DND-41 (cell line): ENCODE measurements at regions not wholly inside any gene's neighbourhood (a gene's known extent, or its start where the extent isn't known, plus 50 kb on each side); places are given as distances from the start of the nearest gene placed in this dataset.

Experiments used
- ATAC-seq: fragments of 200-7000 bp; cut with Tn5 transposase; 3 replicates; pipeline ENCODE4 v1.9.1; 2021; ENCODE audit warnings: low read depth; ENCODE audit not compliant: insufficient read depth
- DNase-seq: peaks from one replicate; pipeline ENCODE4 v3.0.0-alpha.2; 2020
- H2AFZ ChIP-seq: 2 replicates; pipeline ENCODE4 v1.6.0; 2012; ENCODE audit warnings: low read depth, low read length
- H3K27ac ChIP-seq: 2 replicates; pipeline ENCODE4 v1.5.1; 2012; ENCODE audit warnings: low read length, inconsistent platforms
- H3K27me3 ChIP-seq: fragments of 200-600 bp; sonication (generic); 2 replicates; pipeline ENCODE4 v1.6.0; 2012; ENCODE audit warnings: low read length, mild to moderate bottlenecking, inconsistent platforms; ENCODE audit not compliant: insufficient read depth, poor library complexity
- H3K36me3 ChIP-seq: 2 replicates; pipeline ENCODE4 v1.5.1; 2012; ENCODE audit warnings: low read length, inconsistent platforms; ENCODE audit not compliant: insufficient read depth
- H3K4me1 ChIP-seq: 2 replicates; pipeline ENCODE4 v1.5.1; 2012; ENCODE audit warnings: mild to moderate bottlenecking, low read length; ENCODE audit not compliant: insufficient read depth
- H3K4me2 ChIP-seq: 2 replicates; pipeline ENCODE4 v1.6.0; 2012; ENCODE audit warnings: mild to moderate bottlenecking, moderate library complexity, low read length, inconsistent platforms; ENCODE audit not compliant: insufficient read depth
- H3K4me3 ChIP-seq, 2 experiments: fragments of 200-600 bp in 1 of 2; shearing (Covaris generic) in 1 of 2; 2 replicates each; pipeline ENCODE4 v1.5.1; 2012 to 2016; ENCODE audit warnings: inconsistent platforms in 2 of 2, low read length in 2 of 2, mild to moderate bottlenecking in 2 of 2, low read depth in 1 of 2, moderate library complexity in 1 of 2
- H3K79me2 ChIP-seq: 2 replicates; pipeline ENCODE4 v1.6.0; 2012; ENCODE audit warnings: low read length, inconsistent platforms; ENCODE audit not compliant: insufficient read depth
- H3K9ac ChIP-seq: 2 replicates; pipeline ENCODE4 v1.6.0; 2012; ENCODE audit warnings: low read depth, mild to moderate bottlenecking, inconsistent platforms, low read length, moderate library complexity
- H3K9me3 ChIP-seq: 2 replicates; pipeline ENCODE4 v1.5.1; 2012; ENCODE audit warnings: low read length, moderate library complexity, mild to moderate bottlenecking, inconsistent platforms; ENCODE audit not compliant: insufficient read depth, severe bottlenecking
- H4K20me1 ChIP-seq: 2 replicates; pipeline ENCODE4 v1.6.0; 2012; ENCODE audit warnings: low read length; ENCODE audit not compliant: insufficient read depth
- EZH2 ChIP-seq: IDR thresholded peaks from 3 replicates; pipeline ENCODE4 v1.6.1; 2012; ENCODE audit warnings: borderline replicate concordance, low read depth, mild to moderate bottlenecking, moderate library complexity, low read length, inconsistent platforms; ENCODE audit not compliant: severe bottlenecking
- TF ChIP-seq, protein P1 (sequence below): IDR thresholded peaks from 2 replicates; pipeline ENCODE4 v1.5.1; 2012; ENCODE audit warnings: borderline replicate concordance, low read length, moderate library complexity, mild to moderate bottlenecking; ENCODE audit not compliant: poor library complexity, severe bottlenecking; ENCODE audit errors: extremely low read depth

DNA sequence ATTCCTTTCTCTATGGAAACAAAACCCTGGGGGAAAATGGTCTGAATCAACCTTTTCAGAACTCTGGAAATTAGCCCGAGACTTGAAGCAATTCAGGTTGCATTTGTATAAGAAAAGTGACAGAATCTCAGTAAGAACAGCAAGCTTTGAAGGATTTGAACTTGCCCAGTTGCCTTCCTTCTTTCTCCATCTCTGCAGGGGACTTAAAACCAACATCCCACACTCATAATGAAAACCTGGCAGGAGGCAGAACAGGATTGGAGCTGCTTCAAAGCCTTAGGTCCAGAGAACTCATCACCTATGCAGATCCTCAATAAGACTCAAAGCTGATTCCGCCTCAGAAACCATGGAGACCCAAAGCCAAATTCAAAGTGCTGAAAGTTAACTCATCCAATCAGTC is 790.5 kb upstream of the ID2 start:
- no peaks in the 10 kb centered on the region for H3K27me3 ChIP-seq
- no peaks in the 10 kb centered on the region for H3K4me1 ChIP-seq
- no peaks in the 10 kb centered on the region for H3K9me3 ChIP-seq
- no peak overlapping the region for H3K4me2 ChIP-seq
- ATAC-seq: peak; percentile 24; the same call in 1 of the 3 replicates
- no peak for DNase-seq
- no peaks in the 10 kb centered on the region for H4K20me1 ChIP-seq
- no peaks in the 10 kb centered on the region for H3K79me2 ChIP-seq
- H3K4me3 ChIP-seq: no peak overlapping the region
- no peak overlapping the region for H3K27ac ChIP-seq
- no peak overlapping the region for H2AFZ ChIP-seq
- no peaks in the 10 kb centered on the region for H3K36me3 ChIP-seq
- no peak overlapping the region for H3K9ac ChIP-seq
- TF ChIP-seq, protein P1, sequence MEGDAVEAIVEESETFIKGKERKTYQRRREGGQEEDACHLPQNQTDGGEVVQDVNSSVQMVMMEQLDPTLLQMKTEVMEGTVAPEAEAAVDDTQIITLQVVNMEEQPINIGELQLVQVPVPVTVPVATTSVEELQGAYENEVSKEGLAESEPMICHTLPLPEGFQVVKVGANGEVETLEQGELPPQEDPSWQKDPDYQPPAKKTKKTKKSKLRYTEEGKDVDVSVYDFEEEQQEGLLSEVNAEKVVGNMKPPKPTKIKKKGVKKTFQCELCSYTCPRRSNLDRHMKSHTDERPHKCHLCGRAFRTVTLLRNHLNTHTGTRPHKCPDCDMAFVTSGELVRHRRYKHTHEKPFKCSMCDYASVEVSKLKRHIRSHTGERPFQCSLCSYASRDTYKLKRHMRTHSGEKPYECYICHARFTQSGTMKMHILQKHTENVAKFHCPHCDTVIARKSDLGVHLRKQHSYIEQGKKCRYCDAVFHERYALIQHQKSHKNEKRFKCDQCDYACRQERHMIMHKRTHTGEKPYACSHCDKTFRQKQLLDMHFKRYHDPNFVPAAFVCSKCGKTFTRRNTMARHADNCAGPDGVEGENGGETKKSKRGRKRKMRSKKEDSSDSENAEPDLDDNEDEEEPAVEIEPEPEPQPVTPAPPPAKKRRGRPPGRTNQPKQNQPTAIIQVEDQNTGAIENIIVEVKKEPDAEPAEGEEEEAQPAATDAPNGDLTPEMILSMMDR: no peak
- no peak for TF ChIP-seq EZH2

DNA sequence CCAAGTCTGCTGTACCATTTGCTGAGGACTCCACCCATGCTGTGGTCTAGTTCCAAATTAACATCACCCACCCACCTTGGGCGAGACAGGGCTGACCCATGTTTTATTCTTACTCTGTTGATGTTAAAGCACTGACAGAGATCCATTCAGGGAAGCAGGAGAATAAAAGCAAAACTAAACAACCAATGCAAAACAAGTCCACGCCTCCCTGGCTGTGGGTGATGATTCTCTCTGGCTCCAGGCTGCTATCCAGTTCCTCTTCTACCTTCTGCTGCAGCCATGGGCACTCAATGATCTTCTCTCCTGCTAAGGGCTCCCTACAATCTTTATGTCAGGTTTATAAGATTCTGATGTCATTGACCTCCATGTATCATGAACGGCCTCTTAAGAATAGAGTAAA is 786.6 kb upstream of the ID2 start:
- Histone ChIP-seq H3K4me3 (no peak overlapping the region), H3K27ac (no peak overlapping the region), H2AFZ (no peak overlapping the region), H3K4me1 (peaks cover 33% of the 10 kb centered on the region), H4K20me1 (no peaks in the 10 kb centered on the region), H3K9me3 (no peaks in the 10 kb centered on the region), H3K27me3 (no peaks in the 10 kb centered on the region), H3K9ac (no peak overlapping the region), H3K4me2 (no peak overlapping the region), H3K79me2 (no peaks in the 10 kb centered on the region), H3K36me3 (no peaks in the 10 kb centered on the region)
- DNase-seq (no peak), ATAC-seq (no peak)
- TF ChIP-seq, protein P1: no peak
- TF ChIP-seq EZH2: no peak

DNA sequence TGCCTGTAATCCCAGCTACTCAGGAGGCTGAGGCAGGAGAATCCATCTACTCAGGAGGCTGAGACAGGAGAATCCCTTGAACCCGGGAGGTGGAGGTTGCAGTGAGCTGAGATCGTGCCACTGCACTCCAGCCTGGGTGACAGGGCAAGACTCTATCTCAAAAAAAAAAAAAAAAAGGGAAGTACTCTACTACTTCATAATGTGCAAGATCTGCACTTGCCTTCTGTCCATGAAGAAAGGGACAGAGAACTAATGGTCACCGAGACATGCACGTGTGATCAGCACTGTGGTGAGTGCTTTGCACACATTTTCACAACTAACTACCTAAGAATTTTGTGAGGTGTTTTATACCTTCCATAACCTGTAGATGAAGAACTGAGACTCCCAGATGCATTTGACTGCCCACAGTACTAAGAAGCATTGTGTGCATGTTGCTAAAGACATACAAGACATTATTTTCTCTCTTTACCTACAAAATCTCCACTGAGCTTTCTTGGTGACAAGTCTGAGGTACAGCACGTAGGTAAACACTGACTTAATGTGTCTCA is 784.8 kb upstream of the ID2 start:
- Histone ChIP-seq H2AFZ (no peak overlapping the region; the same call in 1 of the 2 replicates), H3K36me3 (no peaks in the 10 kb centered on the region), H3K9ac (no peak overlapping the region), H3K4me3 (no peak overlapping the region), H3K27ac (0 out of 2 replicates have a peak overlapping the region, but pooled peaks have one; percentile 8), H4K20me1 (no peaks in the 10 kb centered on the region), H3K9me3 (no peaks in the 10 kb centered on the region), H3K79me2 (no peaks in the 10 kb centered on the region), H3K27me3 (no peaks in the 10 kb centered on the region), H3K4me1 (peaks cover 48% of the 10 kb centered on the region), H3K4me2 (no peak overlapping the region)
- DNase-seq (no peak), ATAC-seq (no peak)
- TF ChIP-seq EZH2: no peak
- TF ChIP-seq, protein P1: no peak

DNA sequence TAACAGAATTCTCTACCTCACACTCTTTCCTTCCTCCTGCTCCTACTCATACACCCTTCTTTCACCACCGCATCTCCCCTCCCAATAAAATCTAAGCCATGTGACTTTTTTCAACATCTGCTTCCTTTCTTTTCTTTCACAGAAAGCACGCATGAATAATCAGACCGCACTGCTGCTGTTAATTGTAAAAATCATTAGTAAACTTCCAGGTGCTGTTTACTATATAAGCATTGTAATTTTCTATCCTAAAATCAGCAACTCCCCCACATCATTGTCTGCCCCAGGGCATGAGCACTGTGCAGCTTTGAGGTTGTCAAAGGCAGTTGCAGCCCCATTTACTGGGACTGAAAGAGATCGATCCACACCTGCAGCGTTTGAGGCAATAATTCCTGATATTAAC is 782.6 kb upstream of the ID2 start:
- H3K27ac ChIP-seq: peak overlapping the region; percentile 79
- no peaks in the 10 kb centered on the region for H3K9me3 ChIP-seq
- no peaks in the 10 kb centered on the region for H3K79me2 ChIP-seq
- ATAC-seq (peak; percentile 55), DNase-seq (peak; percentile 56)
- peak overlapping the region; percentile 50 for H3K4me2 ChIP-seq
- peaks cover 55% of the 10 kb centered on the region for H3K4me1 ChIP-seq
- H3K36me3 ChIP-seq: no peaks in the 10 kb centered on the region
- H4K20me1 ChIP-seq: no peaks in the 10 kb centered on the region
- H2AFZ ChIP-seq: 0 out of 2 replicates have a peak overlapping the region, but pooled peaks have one; percentile 40
- peak overlapping the region in 1 of 2 experiments; percentile 33; a peak in 2 of 4 replicates for H3K4me3 ChIP-seq
- H3K9ac ChIP-seq: peak overlapping the region; percentile 33
- no peaks in the 10 kb centered on the region for H3K27me3 ChIP-seq
- TF ChIP-seq EZH2: no peak
- TF ChIP-seq, protein P1: peak; percentile 4
